ENCODE measurements at regions not wholly inside any gene's neighbourhood (a gene's known extent, or its start where the extent isn't known, plus 50 kb on each side); places are given as distances from the start of the nearest gene placed in this dataset.

- TF ChIP-seq CTCF (IDR thresholded peaks at IDR 0.05) (no peak), POLR2A (IDR thresholded peaks at IDR 0.05) (no peak)
Measured at GRCh38 chr3:99576904-99577559, 61.4 kb upstream of the COL8A1 start.

All from uterus (tissue), 2 donors.